Choroid plexus epithelial cell (primary cell): ENCODE measurements at regions not wholly inside any gene's neighbourhood (a gene's known extent, or its start where the extent isn't known, plus 50 kb on each side); places are given as distances from the start of the nearest gene placed in this dataset.

ENCODE experiments used
- DNase-seq: peaks from one replicate; pipeline ENCODE4 v3.0.0-alpha.2; 2010; ENCODE audit warnings: low read depth
- H3K4me3 ChIP-seq: 2 replicates; pipeline ENCODE4 v1.5.1; 2011; ENCODE audit warnings: low read depth, mild to moderate bottlenecking, control low read depth, low read length, moderate library complexity
- TF ChIP-seq, protein P1 (sequence below): conservative IDR thresholded peaks from 2 replicates; pipeline ENCODE4 v1.5.1; 2011; ENCODE audit warnings: low read depth, mild to moderate bottlenecking, control low read depth, inconsistent platforms, low read length, moderate library complexity

DNA sequence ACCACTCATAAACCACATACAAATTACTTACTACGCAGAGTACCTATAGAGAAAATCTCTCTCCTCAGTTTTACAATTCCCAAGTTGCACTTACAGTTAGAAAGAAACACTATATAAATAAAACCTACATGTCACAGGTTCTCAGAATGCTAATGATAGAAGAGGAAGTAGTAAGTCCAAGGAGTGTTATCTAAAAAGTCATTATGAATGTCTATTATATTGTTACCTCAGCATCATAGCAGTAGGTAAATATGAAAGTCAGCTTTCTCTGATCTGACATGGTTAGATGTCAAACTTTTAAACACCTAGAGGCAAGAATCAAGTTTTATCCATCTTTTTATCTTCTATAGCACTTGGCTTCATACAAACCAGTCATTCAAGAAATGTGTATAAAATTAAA, 163.2 kb upstream of the FAM241A start:
- no peak for DNase-seq
- no peak overlapping the region for H3K4me3 ChIP-seq
- TF ChIP-seq, protein P1, sequence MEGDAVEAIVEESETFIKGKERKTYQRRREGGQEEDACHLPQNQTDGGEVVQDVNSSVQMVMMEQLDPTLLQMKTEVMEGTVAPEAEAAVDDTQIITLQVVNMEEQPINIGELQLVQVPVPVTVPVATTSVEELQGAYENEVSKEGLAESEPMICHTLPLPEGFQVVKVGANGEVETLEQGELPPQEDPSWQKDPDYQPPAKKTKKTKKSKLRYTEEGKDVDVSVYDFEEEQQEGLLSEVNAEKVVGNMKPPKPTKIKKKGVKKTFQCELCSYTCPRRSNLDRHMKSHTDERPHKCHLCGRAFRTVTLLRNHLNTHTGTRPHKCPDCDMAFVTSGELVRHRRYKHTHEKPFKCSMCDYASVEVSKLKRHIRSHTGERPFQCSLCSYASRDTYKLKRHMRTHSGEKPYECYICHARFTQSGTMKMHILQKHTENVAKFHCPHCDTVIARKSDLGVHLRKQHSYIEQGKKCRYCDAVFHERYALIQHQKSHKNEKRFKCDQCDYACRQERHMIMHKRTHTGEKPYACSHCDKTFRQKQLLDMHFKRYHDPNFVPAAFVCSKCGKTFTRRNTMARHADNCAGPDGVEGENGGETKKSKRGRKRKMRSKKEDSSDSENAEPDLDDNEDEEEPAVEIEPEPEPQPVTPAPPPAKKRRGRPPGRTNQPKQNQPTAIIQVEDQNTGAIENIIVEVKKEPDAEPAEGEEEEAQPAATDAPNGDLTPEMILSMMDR: no peak

DNA sequence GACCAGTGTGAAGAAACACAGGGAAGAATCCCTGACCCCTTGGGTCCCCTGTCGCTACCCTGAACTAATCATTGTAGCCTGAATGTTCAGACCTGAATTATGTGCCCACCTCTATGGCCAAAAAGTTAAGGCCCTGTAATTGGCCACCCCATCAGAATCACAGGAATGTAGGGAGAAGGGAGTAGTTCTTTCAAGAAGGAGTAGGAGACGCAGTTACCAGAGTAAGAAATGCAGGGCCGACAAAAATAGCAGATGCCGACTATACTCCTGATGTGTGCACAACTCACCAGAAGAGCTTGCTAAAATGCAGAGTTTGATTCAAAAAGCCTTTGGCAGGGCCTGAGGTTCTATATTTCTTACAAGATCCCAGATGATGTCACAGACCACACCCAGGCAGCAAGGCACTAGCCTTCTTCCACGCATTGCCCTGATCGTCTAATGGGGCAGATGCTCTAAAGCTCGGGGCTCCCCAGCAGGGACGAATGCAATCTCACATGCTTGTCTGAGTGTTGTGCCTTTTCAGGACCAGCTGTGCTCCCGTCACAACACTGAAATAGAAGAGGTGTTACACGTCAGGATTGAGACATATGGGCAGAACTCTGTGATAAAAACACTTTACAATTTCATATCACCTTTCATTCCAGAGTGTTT, 161.0 kb upstream of the FAM241A start:
- TF ChIP-seq, protein P1: no peak
- H3K4me3 ChIP-seq: no peak overlapping the region
- no peak for DNase-seq

DNA sequence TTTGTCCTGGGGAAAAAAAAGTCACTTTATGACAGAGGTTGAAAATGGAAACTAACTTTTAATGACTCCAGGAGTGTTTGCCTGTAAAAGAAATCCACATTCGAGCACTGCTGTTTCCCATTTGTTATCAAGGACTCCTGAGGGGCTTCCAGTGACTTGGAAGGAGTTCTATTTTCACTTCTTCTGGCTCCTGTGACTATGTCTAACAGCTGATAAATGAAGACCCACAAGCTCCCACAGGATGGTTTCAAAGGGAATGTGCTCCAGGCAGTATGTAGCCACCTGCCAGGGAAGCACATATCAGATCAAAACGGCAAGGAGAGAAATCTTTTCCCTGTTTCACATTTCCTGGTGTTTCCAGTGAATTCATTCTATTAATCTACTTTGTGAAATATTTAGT, 159.8 kb upstream of the FAM241A start:
- no peak for DNase-seq
- TF ChIP-seq, protein P1: no peak
- no peak overlapping the region for H3K4me3 ChIP-seq

DNA sequence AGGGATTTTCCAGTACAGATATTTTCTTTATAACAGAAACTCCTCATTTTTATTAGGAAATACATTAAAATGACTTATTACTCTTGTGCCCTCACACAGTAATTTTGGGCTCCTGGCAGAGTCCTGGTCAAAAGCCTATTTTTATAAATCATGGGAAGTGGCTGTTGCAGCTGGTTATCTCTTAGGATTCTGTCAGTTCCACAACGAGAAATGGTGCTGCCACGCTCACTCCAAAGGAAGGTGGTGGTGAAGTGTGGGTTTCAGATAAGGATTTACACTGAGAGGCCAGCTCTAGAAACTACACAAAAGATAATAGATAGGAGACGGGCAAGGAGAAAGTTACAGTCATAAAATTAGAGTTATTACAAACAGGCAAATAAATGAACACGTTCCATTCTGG, 159.2 kb upstream of the FAM241A start:
- no peak for DNase-seq
- H3K4me3 ChIP-seq: no peak overlapping the region
- TF ChIP-seq, protein P1: no peak

DNA sequence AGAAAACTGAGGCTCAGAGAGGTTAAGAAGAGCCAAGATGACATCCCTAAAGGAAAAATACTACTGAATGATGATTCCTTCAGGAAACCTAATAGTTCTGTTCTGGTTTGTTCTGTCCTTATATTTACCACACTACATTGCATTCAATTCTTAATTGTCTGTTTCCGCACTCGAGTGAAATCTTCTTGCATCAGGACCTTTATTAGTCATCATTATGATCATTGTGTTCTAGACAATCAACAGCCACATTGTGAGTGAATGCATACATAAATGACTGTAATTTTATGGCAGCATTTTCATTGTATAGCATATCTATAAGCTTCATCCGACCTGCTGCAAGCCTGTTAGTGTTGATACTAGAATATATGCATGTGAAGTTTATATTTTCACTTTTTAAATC, 156.7 kb upstream of the FAM241A start:
- TF ChIP-seq, protein P1: no peak
- no peak for DNase-seq
- no peak overlapping the region for H3K4me3 ChIP-seq

DNA sequence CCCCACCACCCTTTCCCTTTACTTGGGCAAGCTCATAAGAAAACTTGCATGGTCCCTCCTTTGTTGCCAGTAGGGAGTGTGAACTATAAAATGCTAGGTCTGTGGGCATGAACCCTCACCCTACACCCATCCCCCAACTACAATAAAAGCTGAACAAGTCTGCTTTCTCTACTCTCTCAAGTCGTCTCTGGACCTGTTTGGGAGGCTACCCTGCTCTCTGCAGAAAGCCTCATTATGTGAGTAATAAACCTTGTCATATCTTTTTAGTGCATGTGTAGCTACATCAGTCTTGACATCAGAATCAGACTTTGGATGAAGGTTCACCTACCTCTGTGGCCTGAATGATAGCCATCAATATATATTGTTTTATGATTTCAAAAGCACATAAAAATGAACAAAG, 155.4 kb upstream of the FAM241A start:
- TF ChIP-seq, protein P1: no peak
- no peak for DNase-seq
- H3K4me3 ChIP-seq: no peak overlapping the region

DNA sequence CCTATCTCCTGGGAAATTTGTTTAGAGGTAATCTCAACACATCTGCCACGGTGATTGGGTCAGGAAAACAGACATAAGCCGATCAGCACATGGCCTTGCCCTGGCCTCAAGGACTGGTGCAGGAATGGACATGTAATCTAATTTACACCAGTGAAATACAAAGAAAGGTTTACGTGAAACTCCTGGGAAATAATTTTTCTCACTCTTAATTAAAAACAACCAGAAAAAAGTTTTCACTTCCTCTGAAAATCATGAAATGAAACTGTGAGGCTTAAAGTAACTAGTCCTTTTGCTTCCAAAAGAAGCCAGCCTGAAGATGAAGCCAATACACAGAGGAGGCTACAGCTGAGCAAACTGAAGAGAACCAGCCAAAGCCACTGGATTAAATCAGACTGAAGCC, 154.1 kb upstream of the FAM241A start:
- H3K4me3 ChIP-seq: no peak overlapping the region
- no peak for DNase-seq
- TF ChIP-seq, protein P1: no peak
